Skeletal muscle tissue (tissue), 3 donors: ENCODE measurements at regions not wholly inside any gene's neighbourhood (a gene's known extent, or its start where the extent isn't known, plus 50 kb on each side); places are given as distances from the start of the nearest gene placed in this dataset.

Source experiments
- H3K27ac ChIP-seq: one replicate; pipeline ENCODE4 v1.7.0; 2013; ENCODE audit warnings: mild to moderate bottlenecking, low read depth, low read length, inconsistent platforms
- H3K27me3 ChIP-seq, 3 donors: one replicate each; pipeline ENCODE4 v1.7.0; 2013; ENCODE audit warnings: low read length in 3 of 3; ENCODE audit not compliant: control insufficient read depth in 3 of 3, insufficient read depth in 3 of 3
- H3K36me3 ChIP-seq, 3 donors: one replicate each; pipeline ENCODE4 v1.7.0; 2013; ENCODE audit warnings: low read length in 3 of 3; ENCODE audit not compliant: control insufficient read depth in 3 of 3, insufficient read depth in 3 of 3
- H3K4me1 ChIP-seq, 3 donors: one replicate each; pipeline ENCODE4 v1.7.0; 2013; ENCODE audit warnings: low read length in 3 of 3, mild to moderate bottlenecking in 3 of 3; ENCODE audit not compliant: control insufficient read depth in 3 of 3, insufficient read depth in 3 of 3
- H3K4me3 ChIP-seq, 3 donors: one replicate each; pipeline ENCODE4 v1.7.0; 2013; ENCODE audit warnings: low read length in 3 of 3
- H3K9ac ChIP-seq, 3 donors: one replicate each; pipeline ENCODE4 v1.7.0; 2013; ENCODE audit warnings: low read length in 3 of 3, mild to moderate bottlenecking in 3 of 3, moderate library complexity in 2 of 3, low read depth in 1 of 3
- H3K9me3 ChIP-seq, 3 donors: one replicate each; pipeline ENCODE4 v1.7.0; 2013; ENCODE audit warnings: low read length in 3 of 3; ENCODE audit not compliant: control insufficient read depth in 3 of 3
- donor health status: Osteomylitis.

GRCh38 chr6:146887447-146888077, 288.8 kb downstream of the ADGB start:
- Histone ChIP-seq H3K9me3 (no peaks in the 10 kb centered on the region), H3K27ac (no peak overlapping the region), H3K27me3 (no peaks in the 10 kb centered on the region), H3K36me3 (no peaks in the 10 kb centered on the region), H3K4me3 (no peak overlapping the region), H3K4me1 (no peaks in the 10 kb centered on the region), H3K9ac (no peak overlapping the region)

- Histone ChIP-seq H3K36me3 (no peaks in the 10 kb centered on the region), H3K9ac (no peak overlapping the region), H3K27me3 (no peaks in the 10 kb centered on the region), H3K4me1 (no peaks in the 10 kb centered on the region), H3K9me3 (no peaks in the 10 kb centered on the region), H3K4me3 (no peak overlapping the region), H3K27ac (no peak overlapping the region)
These were observed 290.5 kb downstream of the ADGB start for GRCh38 chr6:146889303-146889702.

- no peaks in the 10 kb centered on the region for H3K4me1 ChIP-seq
These were observed 291.4 kb downstream of the ADGB start for GRCh38 chr6:146890172-146890571.

GRCh38 chr6:146890644-146891434, 292.1 kb downstream of the ADGB start:
- no peak overlapping the region for H3K9ac ChIP-seq
- no peak overlapping the region for H3K27ac ChIP-seq
- no peaks in the 10 kb centered on the region for H3K27me3 ChIP-seq
- H3K4me3 ChIP-seq, result no peak overlapping the region
- no peaks in the 10 kb centered on the region for H3K4me1 ChIP-seq
- H3K36me3 ChIP-seq, result no peaks in the 10 kb centered on the region
- no peaks in the 10 kb centered on the region for H3K9me3 ChIP-seq

More at GRCh38 chr6:146890172-146890571, 291.4 kb downstream of the ADGB start:
- Histone ChIP-seq H3K36me3 (no peaks in the 10 kb centered on the region), H3K9me3 (no peaks in the 10 kb centered on the region), H3K4me3 (no peak overlapping the region), H3K9ac (no peak overlapping the region), H3K27me3 (no peaks in the 10 kb centered on the region), H3K27ac (no peak overlapping the region)

GRCh38 chr6:146891615-146892265, 293.0 kb downstream of the ADGB start:
- Histone ChIP-seq H3K4me3 (no peak overlapping the region), H3K9ac (no peak overlapping the region), H3K36me3 (no peaks in the 10 kb centered on the region), H3K4me1 (no peaks in the 10 kb centered on the region), H3K9me3 (no peaks in the 10 kb centered on the region), H3K27ac (no peak overlapping the region), H3K27me3 (no peaks in the 10 kb centered on the region)

GRCh38 chr6:146892283-146892612, 293.5 kb downstream of the ADGB start:
- Histone ChIP-seq H3K4me1 (no peaks in the 10 kb centered on the region), H3K36me3 (no peaks in the 10 kb centered on the region), H3K9ac (no peak overlapping the region), H3K27ac (no peak overlapping the region), H3K27me3 (no peaks in the 10 kb centered on the region), H3K9me3 (no peaks in the 10 kb centered on the region), H3K4me3 (no peak overlapping the region)

- Histone ChIP-seq H3K4me3 (no peak overlapping the region), H3K4me1 (no peaks in the 10 kb centered on the region), H3K27me3 (no peaks in the 10 kb centered on the region), H3K9me3 (no peaks in the 10 kb centered on the region), H3K9ac (no peak overlapping the region), H3K27ac (no peak overlapping the region), H3K36me3 (no peaks in the 10 kb centered on the region)
These were observed 294.0 kb downstream of the ADGB start for GRCh38 chr6:146892613-146893401.

- H3K9ac ChIP-seq, result no peak overlapping the region
- no peak overlapping the region for H3K27ac ChIP-seq
- H3K4me3 ChIP-seq, result no peak overlapping the region
- H3K27me3 ChIP-seq, result no peaks in the 10 kb centered on the region
- H3K4me1 ChIP-seq, result no peaks in the 10 kb centered on the region
- H3K36me3 ChIP-seq, result no peaks in the 10 kb centered on the region
- H3K9me3 ChIP-seq, result no peaks in the 10 kb centered on the region
These were observed 294.9 kb downstream of the ADGB start for GRCh38 chr6:146893690-146894089.

GRCh38 chr6:146894624-146895023, 295.9 kb downstream of the ADGB start:
- Histone ChIP-seq H3K36me3 (no peaks in the 10 kb centered on the region), H3K9ac (no peak overlapping the region), H3K4me1 (no peaks in the 10 kb centered on the region), H3K27me3 (no peaks in the 10 kb centered on the region), H3K27ac (no peak overlapping the region), H3K4me3 (no peak overlapping the region), H3K9me3 (no peaks in the 10 kb centered on the region)
